ENCODE measurements at regions not wholly inside any gene's neighbourhood (a gene's known extent, or its start where the extent isn't known, plus 50 kb on each side); places are given as distances from the start of the nearest gene placed in this dataset.

- no peak for TF ChIP-seq EZH2 (IDR thresholded peaks at IDR 0.05; ENCODE audit: borderline replicate concordance, insufficient read depth, low read length, poor library complexity, severe bottlenecking)
- TF ChIP-seq CTCF (IDR thresholded peaks at IDR 0.05; ENCODE audit: poor library complexity, severe bottlenecking) = no peak
Observed at GRCh38 chr11:127098684-127099083, 98.1 kb upstream of the KIRREL3 start.
